GM23338 (cell line): ENCODE measurements at regions not wholly inside any gene's neighbourhood (a gene's known extent, or its start where the extent isn't known, plus 50 kb on each side); places are given as distances from the start of the nearest gene placed in this dataset.

Experiments
- ATAC-seq: fragments of 200-7000 bp; cut with Tn5 transposase; 3 replicates; pipeline ENCODE4 v1.9.1; 2020
- DNase-seq: peaks from one replicate; pipeline ENCODE4 v3.0.0-alpha.2; 2015; ENCODE audit warnings: low spot score
- H2AFZ ChIP-seq: fragments of 200-600 bp; sonication (generic); 2 replicates; pipeline ENCODE4 v1.8.0; 2016; ENCODE audit warnings: antibody characterized with exemption, mild to moderate bottlenecking, moderate library complexity
- H3F3A ChIP-seq: fragments of 200-600 bp; sonication (generic); replicated peaks from 2 replicates; pipeline ENCODE4 v1.8.0; 2017; ENCODE audit warnings: antibody characterized with exemption, mixed run types, low read depth
- H3K27ac ChIP-seq: fragments of 200-600 bp; sonication (generic); 2 replicates; pipeline ENCODE4 v1.6.1; 2016; ENCODE audit warnings: low read depth
- H3K27me3 ChIP-seq: fragments of 200-600 bp; sonication (generic); 2 replicates; pipeline ENCODE4 v1.8.0; 2016; ENCODE audit warnings: mild to moderate bottlenecking, mixed run types, moderate library complexity; ENCODE audit not compliant: insufficient read depth
- H3K36me3 ChIP-seq: fragments of 200-600 bp; sonication (generic); 2 replicates; pipeline ENCODE4 v1.8.0; 2016; ENCODE audit warnings: mild to moderate bottlenecking; ENCODE audit not compliant: insufficient read depth
- H3K4me1 ChIP-seq: fragments of 200-600 bp; sonication (generic); 2 replicates; pipeline ENCODE4 v1.8.0; 2016; ENCODE audit warnings: mild to moderate bottlenecking, moderate library complexity; ENCODE audit not compliant: insufficient read depth
- H3K4me2 ChIP-seq: fragments of 200-600 bp; sonication (generic); 2 replicates; pipeline ENCODE4 v1.7.1; 2017; ENCODE audit warnings: mixed run types
- H3K4me3 ChIP-seq: fragments of 200-600 bp; sonication (generic); 2 replicates; pipeline ENCODE4 v1.6.1; 2016; ENCODE audit warnings: mixed run types
- H3K79me2 ChIP-seq: fragments of 200-600 bp; sonication (generic); replicated peaks from 2 replicates; pipeline ENCODE4 v1.8.0; 2017; ENCODE audit warnings: mild to moderate bottlenecking; ENCODE audit not compliant: insufficient read depth
- H3K9me2 ChIP-seq: fragments of 200-600 bp; sonication (generic); 2 replicates; pipeline ENCODE4 v1.8.0; 2017; ENCODE audit not compliant: insufficient read depth
- H4K20me1 ChIP-seq: fragments of 200-600 bp; sonication (generic); replicated peaks from 2 replicates; pipeline ENCODE4 v1.8.0; 2017; ENCODE audit warnings: mild to moderate bottlenecking; ENCODE audit not compliant: insufficient read depth
- H3K27ac Mint-ChIP-seq: 2 replicates; pipeline ENCODE4 v1.8.0; 2020; ENCODE audit warnings: inconsistent platforms, mild to moderate bottlenecking, moderate library complexity, mixed read lengths
- H3K27me3 Mint-ChIP-seq: 3 replicates; pipeline ENCODE4 v1.8.0; 2022; ENCODE audit warnings: low read depth, mild to moderate bottlenecking, moderate library complexity, mixed read lengths, inconsistent platforms; ENCODE audit not compliant: insufficient read depth, poor library complexity
- H3K36me3 Mint-ChIP-seq: 3 replicates; pipeline ENCODE4 v1.8.0; 2021; ENCODE audit warnings: low read depth, mild to moderate bottlenecking, inconsistent platforms, moderate library complexity, mixed read lengths
- H3K4me1 Mint-ChIP-seq: 3 replicates; pipeline ENCODE4 v1.8.0; 2020; ENCODE audit warnings: mild to moderate bottlenecking, inconsistent platforms, mixed read lengths
- H3K4me3 Mint-ChIP-seq: 3 replicates; pipeline ENCODE4 v1.8.0; 2021; ENCODE audit warnings: moderate library complexity, mild to moderate bottlenecking, inconsistent platforms, mixed read lengths
- H3K9me3 Mint-ChIP-seq: 3 replicates; pipeline ENCODE4 v1.8.0; 2020; ENCODE audit warnings: moderate library complexity, mild to moderate bottlenecking, inconsistent platforms, mixed read lengths
- CREB1 ChIP-seq: fragments of 250-450 bp; sonication (Bioruptor Pico); IDR thresholded peaks from 2 replicates; pipeline ENCODE4 v1.5.0; 2020; ENCODE audit warnings: low read depth, mild to moderate bottlenecking, moderate library complexity
- EZH2 ChIP-seq: fragments of 200-600 bp; sonication (generic); IDR thresholded peaks from one replicate; pipeline ENCODE4 v1.8.0; 2017; ENCODE audit warnings: antibody characterized with exemption, mild to moderate bottlenecking, low read depth; ENCODE audit not compliant: unreplicated experiment
- EZH2phosphoT487 ChIP-seq: fragments of 200-600 bp; sonication (generic); IDR thresholded peaks from one replicate; pipeline ENCODE4 v1.8.1; 2018; ENCODE audit warnings: antibody characterized with exemption; ENCODE audit not compliant: unreplicated experiment
- NANOG ChIP-seq: IDR thresholded peaks from 2 replicates; pipeline ENCODE4 v1.6.1; 2016; ENCODE audit warnings: antibody characterized with exemption, borderline replicate concordance
- POLR2AphosphoS5 ChIP-seq: IDR thresholded peaks from 2 replicates; pipeline ENCODE4 v1.6.1; 2016; ENCODE audit warnings: antibody characterized with exemption, low read depth
- TF ChIP-seq, protein P1 (sequence below): fragments of 250-450 bp; sonication (Bioruptor Pico); IDR thresholded peaks from 2 replicates; pipeline ENCODE4 v1.5.0; 2020; ENCODE audit warnings: mild to moderate bottlenecking, moderate library complexity
- TF ChIP-seq, protein P2 (sequence below): IDR thresholded peaks from one replicate; pipeline ENCODE4 v1.6.1; 2018; ENCODE audit warnings: antibody characterized with exemption; ENCODE audit not compliant: unreplicated experiment

DNA sequence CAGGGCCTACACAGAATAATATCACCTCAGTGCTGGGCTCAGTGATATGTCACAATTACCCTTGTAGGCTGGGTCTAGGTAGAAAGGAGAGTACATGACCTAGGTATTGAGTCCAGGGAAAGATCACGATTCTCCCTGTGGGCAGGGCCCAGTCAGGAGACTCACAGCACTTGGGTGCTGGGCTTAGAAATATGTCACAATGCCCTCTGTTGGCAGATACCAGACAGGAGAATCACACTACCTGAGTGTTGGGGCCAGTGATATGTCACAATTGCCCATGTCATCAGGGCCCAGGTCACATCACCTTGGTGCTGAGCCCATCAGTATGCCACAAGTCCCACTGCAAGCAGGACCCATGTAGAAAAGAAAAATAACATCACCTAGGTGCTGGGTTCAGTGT lies 2105.5 kb downstream of the TP53TG3F start (continued):
- TF ChIP-seq, protein P1, sequence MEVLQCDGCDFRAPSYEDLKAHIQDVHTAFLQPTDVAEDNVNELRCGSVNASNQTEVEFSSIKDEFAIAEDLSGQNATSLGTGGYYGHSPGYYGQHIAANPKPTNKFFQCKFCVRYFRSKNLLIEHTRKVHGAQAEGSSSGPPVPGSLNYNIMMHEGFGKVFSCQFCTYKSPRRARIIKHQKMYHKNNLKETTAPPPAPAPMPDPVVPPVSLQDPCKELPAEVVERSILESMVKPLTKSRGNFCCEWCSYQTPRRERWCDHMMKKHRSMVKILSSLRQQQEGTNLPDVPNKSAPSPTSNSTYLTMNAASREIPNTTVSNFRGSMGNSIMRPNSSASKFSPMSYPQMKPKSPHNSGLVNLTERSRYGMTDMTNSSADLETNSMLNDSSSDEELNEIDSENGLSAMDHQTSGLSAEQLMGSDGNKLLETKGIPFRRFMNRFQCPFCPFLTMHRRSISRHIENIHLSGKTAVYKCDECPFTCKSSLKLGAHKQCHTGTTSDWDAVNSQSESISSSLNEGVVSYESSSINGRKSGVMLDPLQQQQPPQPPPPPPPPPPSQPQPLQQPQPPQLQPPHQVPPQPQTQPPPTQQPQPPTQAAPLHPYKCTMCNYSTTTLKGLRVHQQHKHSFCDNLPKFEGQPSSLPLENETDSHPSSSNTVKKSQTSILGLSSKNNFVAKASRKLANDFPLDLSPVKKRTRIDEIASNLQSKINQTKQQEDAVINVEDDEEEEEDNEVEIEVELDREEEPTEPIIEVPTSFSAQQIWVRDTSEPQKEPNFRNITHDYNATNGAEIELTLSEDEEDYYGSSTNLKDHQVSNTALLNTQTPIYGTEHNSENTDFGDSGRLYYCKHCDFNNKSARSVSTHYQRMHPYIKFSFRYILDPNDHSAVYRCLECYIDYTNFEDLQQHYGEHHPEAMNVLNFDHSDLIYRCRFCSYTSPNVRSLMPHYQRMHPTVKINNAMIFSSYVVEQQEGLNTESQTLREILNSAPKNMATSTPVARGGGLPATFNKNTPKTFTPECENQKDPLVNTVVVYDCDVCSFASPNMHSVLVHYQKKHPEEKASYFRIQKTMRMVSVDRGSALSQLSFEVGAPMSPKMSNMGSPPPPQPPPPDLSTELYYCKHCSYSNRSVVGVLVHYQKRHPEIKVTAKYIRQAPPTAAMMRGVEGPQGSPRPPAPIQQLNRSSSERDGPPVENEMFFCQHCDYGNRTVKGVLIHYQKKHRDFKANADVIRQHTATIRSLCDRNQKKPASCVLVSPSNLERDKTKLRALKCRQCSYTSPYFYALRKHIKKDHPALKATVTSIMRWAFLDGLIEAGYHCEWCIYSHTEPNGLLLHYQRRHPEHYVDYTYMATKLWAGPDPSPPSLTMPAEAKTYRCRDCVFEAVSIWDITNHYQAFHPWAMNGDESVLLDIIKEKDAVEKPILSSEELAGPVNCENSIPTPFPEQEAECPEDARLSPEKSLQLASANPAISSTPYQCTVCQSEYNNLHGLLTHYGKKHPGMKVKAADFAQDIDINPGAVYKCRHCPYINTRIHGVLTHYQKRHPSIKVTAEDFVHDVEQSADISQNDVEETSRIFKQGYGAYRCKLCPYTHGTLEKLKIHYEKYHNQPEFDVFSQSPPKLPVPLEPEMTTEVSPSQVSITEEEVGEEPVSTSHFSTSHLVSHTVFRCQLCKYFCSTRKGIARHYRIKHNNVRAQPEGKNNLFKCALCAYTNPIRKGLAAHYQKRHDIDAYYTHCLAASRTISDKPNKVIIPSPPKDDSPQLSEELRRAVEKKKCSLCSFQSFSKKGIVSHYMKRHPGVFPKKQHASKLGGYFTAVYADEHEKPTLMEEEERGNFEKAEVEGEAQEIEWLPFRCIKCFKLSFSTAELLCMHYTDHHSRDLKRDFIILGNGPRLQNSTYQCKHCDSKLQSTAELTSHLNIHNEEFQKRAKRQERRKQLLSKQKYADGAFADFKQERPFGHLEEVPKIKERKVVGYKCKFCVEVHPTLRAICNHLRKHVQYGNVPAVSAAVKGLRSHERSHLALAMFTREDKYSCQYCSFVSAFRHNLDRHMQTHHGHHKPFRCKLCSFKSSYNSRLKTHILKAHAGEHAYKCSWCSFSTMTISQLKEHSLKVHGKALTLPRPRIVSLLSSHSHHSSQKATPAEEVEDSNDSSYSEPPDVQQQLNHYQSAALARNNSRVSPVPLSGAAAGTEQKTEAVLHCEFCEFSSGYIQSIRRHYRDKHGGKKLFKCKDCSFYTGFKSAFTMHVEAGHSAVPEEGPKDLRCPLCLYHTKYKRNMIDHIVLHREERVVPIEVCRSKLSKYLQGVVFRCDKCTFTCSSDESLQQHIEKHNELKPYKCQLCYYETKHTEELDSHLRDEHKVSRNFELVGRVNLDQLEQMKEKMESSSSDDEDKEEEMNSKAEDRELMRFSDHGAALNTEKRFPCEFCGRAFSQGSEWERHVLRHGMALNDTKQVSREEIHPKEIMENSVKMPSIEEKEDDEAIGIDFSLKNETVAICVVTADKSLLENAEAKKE (CRISPR knock-in tag) = no peak
- TF ChIP-seq POLR2AphosphoS5 (no peak), NANOG (no peak), EZH2phosphoT487 (no peak), CREB1 (CRISPR knock-in tag) (no peak)
- TF ChIP-seq, protein P2, sequence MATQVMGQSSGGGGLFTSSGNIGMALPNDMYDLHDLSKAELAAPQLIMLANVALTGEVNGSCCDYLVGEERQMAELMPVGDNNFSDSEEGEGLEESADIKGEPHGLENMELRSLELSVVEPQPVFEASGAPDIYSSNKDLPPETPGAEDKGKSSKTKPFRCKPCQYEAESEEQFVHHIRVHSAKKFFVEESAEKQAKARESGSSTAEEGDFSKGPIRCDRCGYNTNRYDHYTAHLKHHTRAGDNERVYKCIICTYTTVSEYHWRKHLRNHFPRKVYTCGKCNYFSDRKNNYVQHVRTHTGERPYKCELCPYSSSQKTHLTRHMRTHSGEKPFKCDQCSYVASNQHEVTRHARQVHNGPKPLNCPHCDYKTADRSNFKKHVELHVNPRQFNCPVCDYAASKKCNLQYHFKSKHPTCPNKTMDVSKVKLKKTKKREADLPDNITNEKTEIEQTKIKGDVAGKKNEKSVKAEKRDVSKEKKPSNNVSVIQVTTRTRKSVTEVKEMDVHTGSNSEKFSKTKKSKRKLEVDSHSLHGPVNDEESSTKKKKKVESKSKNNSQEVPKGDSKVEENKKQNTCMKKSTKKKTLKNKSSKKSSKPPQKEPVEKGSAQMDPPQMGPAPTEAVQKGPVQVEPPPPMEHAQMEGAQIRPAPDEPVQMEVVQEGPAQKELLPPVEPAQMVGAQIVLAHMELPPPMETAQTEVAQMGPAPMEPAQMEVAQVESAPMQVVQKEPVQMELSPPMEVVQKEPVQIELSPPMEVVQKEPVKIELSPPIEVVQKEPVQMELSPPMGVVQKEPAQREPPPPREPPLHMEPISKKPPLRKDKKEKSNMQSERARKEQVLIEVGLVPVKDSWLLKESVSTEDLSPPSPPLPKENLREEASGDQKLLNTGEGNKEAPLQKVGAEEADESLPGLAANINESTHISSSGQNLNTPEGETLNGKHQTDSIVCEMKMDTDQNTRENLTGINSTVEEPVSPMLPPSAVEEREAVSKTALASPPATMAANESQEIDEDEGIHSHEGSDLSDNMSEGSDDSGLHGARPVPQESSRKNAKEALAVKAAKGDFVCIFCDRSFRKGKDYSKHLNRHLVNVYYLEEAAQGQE = no peak

GRCh38 chr16:35565626-35566025 lies 2106.2 kb downstream of the TP53TG3F start:
- Histone ChIP-seq H3K36me3 (no peaks in the 10 kb centered on the region), H3K27me3 (no peaks in the 10 kb centered on the region), H3K79me2 (no peaks in the 10 kb centered on the region), H3K4me3 (no peak overlapping the region), H2AFZ (no peak overlapping the region), H3K27ac (no peak overlapping the region), H3K4me1 (no peaks in the 10 kb centered on the region), H4K20me1 (no peaks in the 10 kb centered on the region), H3K4me2 (no peak overlapping the region), H3F3A (no peaks in the 10 kb centered on the region), H3K9me2 (no peaks in the 10 kb centered on the region)
- no peak for ATAC-seq
- Mint-ChIP-seq H3K27ac (no peak overlapping the region), H3K36me3 (peaks cover 32% of the 10 kb centered on the region), H3K27me3 (no peaks in the 10 kb centered on the region), H3K4me3 (no peak overlapping the region), H3K4me1 (no peaks in the 10 kb centered on the region), H3K9me3 (peaks cover 99% of the 10 kb centered on the region)
- no peak for TF ChIP-seq EZH2
- TF ChIP-seq EZH2phosphoT487 = no peak
- no peak for TF ChIP-seq POLR2AphosphoS5
- DNase-seq = no peak
